Caco-2 (cell line): ENCODE measurements at regions not wholly inside any gene's neighbourhood (a gene's known extent, or its start where the extent isn't known, plus 50 kb on each side); places are given as distances from the start of the nearest gene placed in this dataset.

Source experiments
- BruUV-seq: library from RNA; stranded (reverse); fragments of 400-500 nt; replicated peaks from 2 replicates; lab custom pipeline; 2021; lab: Mats Ljungman, UMichigan
- CTCF ChIA-PET: fragments of 300-600 bp; sonication (Branson Sonifier 250); formaldehyde crosslinking; loops from one replicate; lab custom pipeline; 2022; ENCODE audit warnings: antibody characterized with exemption; lab: Charles Lee
- POLR2A ChIA-PET: fragments of 300-600 bp; sonication (Branson Sonifier 250); formaldehyde crosslinking; loops from one replicate; lab custom pipeline; 2022; ENCODE audit warnings: antibody characterized with exemption; lab: Charles Lee
- DNase-seq, 2 experiments: peaks; one replicate each; pipeline versions ENCODE4 v3.0.0 to v3.0.0-alpha.2; 2020 to 2022
- H3K27me3 ChIP-seq: replicated peaks from 2 replicates; pipeline ENCODE4 v1.6.0; 2011; ENCODE audit warnings: low read length; ENCODE audit not compliant: control insufficient read depth, insufficient read depth
- H3K36me3 ChIP-seq: 2 replicates; pipeline ENCODE4 v1.5.1; 2011; ENCODE audit warnings: low read length; ENCODE audit not compliant: control insufficient read depth, insufficient read depth
- H3K4me1 ChIP-seq: fragments of 250-450 bp; sonication (Bioruptor Pico); 2 replicates; pipeline ENCODE4 v1.5.1; 2020; ENCODE audit warnings: mild to moderate bottlenecking
- H3K4me3 ChIP-seq: 2 replicates; pipeline ENCODE4 v1.5.1; 2011; ENCODE audit warnings: low read depth, mild to moderate bottlenecking, control low read depth, low read length
- H3K9me3 ChIP-seq: fragments of 250-450 bp; sonication (Bioruptor Pico); 2 replicates; pipeline ENCODE4 v1.5.1; 2020; ENCODE audit warnings: mild to moderate bottlenecking, moderate library complexity
- H3K27ac Mint-ChIP-seq: one replicate; pipeline ENCODE4 v1.8.0; 2022; ENCODE audit warnings: mixed read lengths; ENCODE audit not compliant: unreplicated experiment
- H3K27me3 Mint-ChIP-seq: one replicate; pipeline ENCODE4 v1.8.0; 2022; ENCODE audit warnings: mixed read lengths; ENCODE audit not compliant: insufficient read depth, unreplicated experiment
- H3K36me3 Mint-ChIP-seq: one replicate; pipeline ENCODE4 v1.8.0; 2022; ENCODE audit warnings: mild to moderate bottlenecking, mixed read lengths; ENCODE audit not compliant: insufficient read depth, unreplicated experiment
- H3K4me1 Mint-ChIP-seq: one replicate; pipeline ENCODE4 v1.8.0; 2022; ENCODE audit warnings: low read depth, mixed read lengths; ENCODE audit not compliant: unreplicated experiment
- H3K4me3 Mint-ChIP-seq: one replicate; pipeline ENCODE4 v1.8.0; 2022; ENCODE audit warnings: mild to moderate bottlenecking, moderate library complexity, mixed read lengths; ENCODE audit not compliant: unreplicated experiment
- H3K9me3 Mint-ChIP-seq: one replicate; pipeline ENCODE4 v1.8.0; 2022; ENCODE audit warnings: mixed read lengths; ENCODE audit not compliant: unreplicated experiment
- intact Hi-C: fragments of 100-400 bp; cut with micrococcal nuclease; formaldehyde crosslinking; loops from one replicate; pipeline ENCODE4 v1.10.0; 2022; ENCODE audit not compliant: unreplicated experiment
- TF ChIP-seq, protein P1 (sequence below), 2 experiments: fragments of 200-600 bp in 1 of 2; IDR thresholded peaks; 1 replicate in 1 of 2; 2 replicates in 1 of 2; pipeline versions ENCODE4 v1.5.1 to v1.8.0; 2011 to 2022; ENCODE audit warnings: antibody characterized with exemption in 1 of 2, control low read depth in 1 of 2, inconsistent platforms in 1 of 2, low read depth in 1 of 2, low read length in 1 of 2, mild to moderate bottlenecking in 1 of 2, moderate library complexity in 1 of 2; ENCODE audit not compliant: insufficient read depth in 1 of 2, severe bottlenecking in 1 of 2, unreplicated experiment in 1 of 2

DNA sequence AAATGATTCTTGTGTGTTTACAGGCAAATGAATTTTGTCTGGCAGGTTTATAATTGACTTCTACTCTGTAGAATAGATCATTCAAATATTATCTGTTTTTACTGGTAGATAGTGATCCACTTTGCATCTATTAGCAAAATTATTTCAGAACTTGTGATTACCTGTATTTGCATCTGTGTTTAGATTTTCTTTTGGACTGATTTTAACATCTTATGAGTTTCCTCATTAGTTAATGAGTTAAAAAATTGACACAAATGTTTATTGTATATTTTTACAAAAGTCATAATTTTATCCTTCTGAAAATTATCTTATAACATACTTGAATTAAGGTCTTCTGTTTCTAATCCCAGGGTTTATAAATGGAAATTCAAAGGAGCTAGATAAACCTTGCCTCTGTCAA, 132.0 kb upstream of the KCNJ16 start:
- BruUV-seq, result no TSS peak
- intact Hi-C loops, result no loop called here
- Histone ChIP-seq H3K4me1 (no peaks in the 10 kb centered on the region), H3K4me3 (no peak overlapping the region), H3K36me3 (no peaks in the 10 kb centered on the region), H3K27me3 (no peaks in the 10 kb centered on the region), H3K9me3 (no peaks in the 10 kb centered on the region)
- Mint-ChIP-seq H3K9me3 (no peaks in the 10 kb centered on the region), H3K27ac (no peak overlapping the region), H3K27me3 (no peaks in the 10 kb centered on the region), H3K4me1 (no peaks in the 10 kb centered on the region), H3K36me3 (no peaks in the 10 kb centered on the region), H3K4me3 (no peak overlapping the region)
- DNase-seq, result no peak
- POLR2A ChIA-PET, result no interaction called here
- CTCF ChIA-PET, result no interaction called here
- TF ChIP-seq, protein P1, sequence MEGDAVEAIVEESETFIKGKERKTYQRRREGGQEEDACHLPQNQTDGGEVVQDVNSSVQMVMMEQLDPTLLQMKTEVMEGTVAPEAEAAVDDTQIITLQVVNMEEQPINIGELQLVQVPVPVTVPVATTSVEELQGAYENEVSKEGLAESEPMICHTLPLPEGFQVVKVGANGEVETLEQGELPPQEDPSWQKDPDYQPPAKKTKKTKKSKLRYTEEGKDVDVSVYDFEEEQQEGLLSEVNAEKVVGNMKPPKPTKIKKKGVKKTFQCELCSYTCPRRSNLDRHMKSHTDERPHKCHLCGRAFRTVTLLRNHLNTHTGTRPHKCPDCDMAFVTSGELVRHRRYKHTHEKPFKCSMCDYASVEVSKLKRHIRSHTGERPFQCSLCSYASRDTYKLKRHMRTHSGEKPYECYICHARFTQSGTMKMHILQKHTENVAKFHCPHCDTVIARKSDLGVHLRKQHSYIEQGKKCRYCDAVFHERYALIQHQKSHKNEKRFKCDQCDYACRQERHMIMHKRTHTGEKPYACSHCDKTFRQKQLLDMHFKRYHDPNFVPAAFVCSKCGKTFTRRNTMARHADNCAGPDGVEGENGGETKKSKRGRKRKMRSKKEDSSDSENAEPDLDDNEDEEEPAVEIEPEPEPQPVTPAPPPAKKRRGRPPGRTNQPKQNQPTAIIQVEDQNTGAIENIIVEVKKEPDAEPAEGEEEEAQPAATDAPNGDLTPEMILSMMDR (IDR thresholded peaks at IDR 0.05; ENCODE audit: insufficient read depth in 1 of 2, low read depth in 1 of 2, low read length in 1 of 2, severe bottlenecking in 1 of 2, unreplicated experiment in 1 of 2), result no peak

DNA sequence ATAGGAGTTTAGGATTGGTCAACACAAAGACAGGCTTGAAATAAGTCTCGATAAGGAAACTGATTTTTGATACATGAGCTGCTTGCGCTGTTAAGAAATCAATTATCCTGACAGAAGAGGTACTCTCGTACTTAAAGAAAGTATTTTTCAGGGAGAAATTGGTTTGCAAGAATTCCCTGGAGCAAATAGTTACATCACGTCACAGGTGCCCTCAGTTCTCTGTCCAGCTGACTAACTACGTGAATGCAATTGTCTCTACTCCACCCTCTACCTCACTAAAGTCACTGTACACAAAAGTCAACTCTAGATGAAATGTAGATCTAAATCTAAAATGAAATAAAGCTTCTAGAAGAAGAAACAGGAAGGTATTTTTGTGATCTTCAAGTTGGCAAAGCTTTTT, 130.6 kb upstream of the KCNJ16 start:
- Mint-ChIP-seq H3K4me1 (no peaks in the 10 kb centered on the region), H3K27me3 (no peaks in the 10 kb centered on the region), H3K27ac (no peak overlapping the region), H3K36me3 (no peaks in the 10 kb centered on the region), H3K9me3 (no peaks in the 10 kb centered on the region), H3K4me3 (no peak overlapping the region)
- CTCF ChIA-PET, result no interaction called here
- Histone ChIP-seq H3K9me3 (no peaks in the 10 kb centered on the region), H3K27me3 (no peaks in the 10 kb centered on the region), H3K36me3 (no peaks in the 10 kb centered on the region), H3K4me1 (no peaks in the 10 kb centered on the region), H3K4me3 (no peak overlapping the region)
- no TSS peak for BruUV-seq
- DNase-seq, result no peak
- TF ChIP-seq, protein P1 (IDR thresholded peaks at IDR 0.05; ENCODE audit: insufficient read depth in 1 of 2, low read depth in 1 of 2, low read length in 1 of 2, severe bottlenecking in 1 of 2, unreplicated experiment in 1 of 2), result no peak
- intact Hi-C loops, result no loop called here
- POLR2A ChIA-PET, result no interaction called here

DNA sequence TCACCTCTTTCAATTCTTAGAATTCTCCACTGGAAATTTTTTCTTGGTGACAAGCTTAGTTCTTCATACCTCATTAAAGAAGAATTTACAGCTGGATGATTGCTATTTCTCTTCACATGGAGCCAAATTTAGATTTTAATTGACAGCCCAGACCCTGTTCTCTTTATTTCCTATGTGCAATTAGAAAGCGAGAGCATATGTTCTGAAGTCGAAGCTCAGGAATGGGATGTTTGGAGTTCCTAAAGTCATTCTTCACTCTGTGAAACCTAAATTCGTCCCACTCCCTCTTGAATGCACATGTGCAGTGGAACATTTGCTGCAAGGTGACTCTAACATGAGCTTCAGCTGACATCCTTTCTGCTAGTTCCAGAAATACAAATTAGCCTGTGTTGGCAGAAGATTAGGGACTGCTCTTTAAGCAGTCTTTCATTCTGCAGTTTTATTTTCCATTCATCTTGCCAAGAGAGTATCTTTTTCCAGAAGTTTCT, 129.3 kb upstream of the KCNJ16 start:
- Histone ChIP-seq H3K36me3 (no peaks in the 10 kb centered on the region), H3K27me3 (no peaks in the 10 kb centered on the region), H3K4me1 (no peaks in the 10 kb centered on the region), H3K4me3 (no peak overlapping the region), H3K9me3 (no peaks in the 10 kb centered on the region)
- Mint-ChIP-seq H3K27me3 (no peaks in the 10 kb centered on the region), H3K9me3 (no peaks in the 10 kb centered on the region), H3K4me3 (no peak overlapping the region), H3K4me1 (no peaks in the 10 kb centered on the region), H3K27ac (no peak overlapping the region), H3K36me3 (no peaks in the 10 kb centered on the region)
- DNase-seq, result no peak
- ChIA-PET CTCF (no interaction called here), POLR2A (no interaction called here)
- TF ChIP-seq, protein P1 (IDR thresholded peaks at IDR 0.05; ENCODE audit: insufficient read depth in 1 of 2, low read depth in 1 of 2, low read length in 1 of 2, severe bottlenecking in 1 of 2, unreplicated experiment in 1 of 2), result no peak
- no TSS peak for BruUV-seq
- intact Hi-C loops, result no loop called here
